GM19468 (cell line): ENCODE measurements at regions not wholly inside any gene's neighbourhood (a gene's known extent, or its start where the extent isn't known, plus 50 kb on each side); places are given as distances from the start of the nearest gene placed in this dataset.

Source experiments
- ATAC-seq: cut with Tn5 transposase; IDR thresholded peaks from one replicate; pipeline ENCODE4 v1.9.1; 2021; ENCODE audit warnings: mild to moderate bottlenecking, moderate library complexity, moderate number of reproducible peaks; ENCODE audit not compliant: unreplicated experiment; ENCODE audit errors: extremely low read depth

DNA sequence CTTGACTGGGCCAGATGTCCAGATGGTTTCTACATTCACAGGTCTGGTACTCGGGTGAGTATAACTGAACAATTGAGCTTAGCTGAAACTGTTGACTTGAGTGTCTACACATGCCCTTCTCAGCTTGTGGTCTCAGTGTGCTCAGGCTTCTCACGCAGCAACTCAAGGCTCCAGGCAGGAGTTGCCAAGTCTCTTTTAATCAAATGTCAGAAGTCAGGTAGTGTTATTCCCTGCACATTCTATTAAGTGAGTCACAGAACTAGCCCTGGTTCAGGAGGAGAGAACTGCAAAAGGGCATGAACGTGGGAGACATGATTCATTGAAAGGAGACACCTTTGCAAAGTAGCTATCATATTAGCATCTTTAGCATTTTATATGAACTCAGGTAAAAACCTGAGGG, 199.3 kb upstream of the ACTBL2 start:
- no peak for ATAC-seq

DNA sequence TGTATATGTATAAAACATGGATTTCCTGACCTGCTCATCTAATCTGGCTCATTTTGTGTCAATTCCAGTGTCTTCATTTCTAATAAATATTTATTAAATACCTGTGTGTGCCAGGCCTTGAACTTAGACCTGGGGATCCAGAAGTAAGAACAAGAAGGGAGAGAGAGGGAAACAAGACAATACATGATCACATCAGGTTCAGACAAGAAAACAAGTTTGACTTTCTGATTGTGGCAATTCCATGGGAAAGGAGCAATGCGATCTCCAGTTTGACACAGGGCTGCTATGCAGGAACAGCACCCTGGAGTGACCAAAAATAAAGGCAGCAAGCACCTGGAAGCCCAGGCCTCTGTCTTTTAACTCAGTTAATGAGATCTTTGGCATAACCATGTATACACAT, 198.1 kb upstream of the ACTBL2 start:
- ATAC-seq: no peak

DNA sequence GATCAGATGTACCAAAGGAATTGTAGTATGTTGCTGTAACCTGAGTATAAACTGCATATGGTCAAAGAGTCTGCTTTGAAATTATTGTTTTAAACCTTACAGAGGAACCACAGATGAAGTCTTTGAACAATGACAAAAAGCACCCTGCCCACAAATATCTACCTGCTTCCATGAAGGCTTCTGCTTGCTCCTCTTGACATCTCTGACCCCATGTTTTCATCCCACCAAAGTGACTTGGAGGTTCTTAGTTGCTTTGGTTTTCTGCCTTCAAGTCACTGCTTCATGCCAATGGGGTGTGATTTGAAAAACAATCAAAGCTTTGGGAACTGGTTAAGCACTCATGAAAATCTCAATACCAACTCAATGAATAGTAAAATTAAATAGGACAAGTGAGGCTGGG, 194.6 kb upstream of the ACTBL2 start:
- no peak for ATAC-seq

DNA sequence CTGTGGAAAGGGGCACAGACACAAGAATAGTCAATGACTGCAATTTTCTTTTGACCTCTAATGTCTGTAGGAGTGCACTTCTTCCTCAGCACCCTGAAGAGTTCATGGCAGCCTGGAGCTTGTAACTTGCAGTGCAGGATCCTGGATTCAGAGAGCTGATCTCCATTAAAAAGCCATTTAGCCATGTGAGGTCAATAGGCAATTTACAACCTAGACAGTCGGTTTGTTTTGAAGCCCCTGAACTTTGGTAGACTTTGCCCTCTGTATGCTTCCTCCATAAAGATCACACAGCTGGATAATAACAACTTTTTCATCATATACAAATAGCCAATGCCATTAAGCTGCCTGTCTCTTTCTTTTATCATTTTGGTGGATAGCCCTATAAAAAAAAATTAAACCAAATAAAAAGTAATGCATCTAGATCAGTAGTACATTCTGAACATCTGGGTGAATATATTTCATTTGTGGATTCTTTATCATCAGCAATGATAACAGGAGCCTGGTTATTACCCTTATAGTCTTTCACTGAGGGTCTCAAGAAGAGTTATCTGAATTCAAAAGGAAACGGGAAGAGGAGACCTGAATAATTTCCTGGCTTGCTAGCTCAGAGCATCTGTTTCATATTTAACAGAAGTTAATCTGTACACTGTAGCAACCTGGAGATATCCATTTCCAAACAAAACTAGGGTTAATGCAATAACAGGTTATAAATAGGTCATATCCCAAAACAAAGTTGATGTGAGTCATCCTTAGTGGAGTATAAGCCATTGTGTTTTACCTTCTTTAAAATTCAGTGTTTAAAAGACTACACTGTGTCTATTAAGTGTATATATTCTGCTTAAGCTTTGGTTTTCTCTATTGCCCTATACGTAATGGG, 193.8 kb upstream of the ACTBL2 start:
- ATAC-seq: no peak

DNA sequence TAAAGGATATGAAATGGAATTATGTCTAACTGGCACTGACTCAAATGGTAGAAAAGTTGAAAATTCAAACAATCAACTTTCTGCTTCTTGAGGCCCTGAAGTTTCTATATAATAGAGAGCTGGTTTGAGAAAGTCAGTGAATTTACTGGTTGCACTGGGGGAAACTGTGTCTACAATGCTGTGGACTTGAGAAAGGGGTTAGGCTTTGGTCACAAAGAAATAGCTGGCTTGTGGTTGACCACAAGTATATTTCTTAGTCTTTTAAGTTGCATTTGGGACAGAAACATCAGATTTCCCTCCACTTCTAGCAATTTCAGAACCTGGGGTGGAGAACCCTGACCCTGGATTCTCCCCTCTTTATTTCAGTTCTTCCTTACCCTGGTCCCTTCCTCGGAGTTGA, 192.6 kb upstream of the ACTBL2 start:
- no peak for ATAC-seq

DNA sequence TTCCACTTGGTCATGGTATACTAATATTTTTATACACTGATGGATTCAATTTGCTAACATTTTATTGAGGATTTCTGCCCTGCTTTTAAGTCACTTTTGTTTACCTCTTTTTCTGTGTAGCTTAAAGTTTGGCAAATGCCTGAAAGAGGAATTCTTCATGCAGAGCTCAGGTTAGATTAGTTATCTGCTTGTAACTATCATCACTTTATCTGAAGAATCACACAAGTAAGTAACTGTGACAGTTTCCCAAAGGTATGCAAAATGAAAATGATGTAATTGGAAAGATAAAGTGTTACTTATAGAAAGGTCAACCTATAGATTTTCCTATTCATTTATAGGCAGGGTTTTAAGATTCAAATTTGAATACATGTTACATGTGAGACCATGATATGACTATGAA, 188.8 kb upstream of the ACTBL2 start:
- no peak for ATAC-seq

DNA sequence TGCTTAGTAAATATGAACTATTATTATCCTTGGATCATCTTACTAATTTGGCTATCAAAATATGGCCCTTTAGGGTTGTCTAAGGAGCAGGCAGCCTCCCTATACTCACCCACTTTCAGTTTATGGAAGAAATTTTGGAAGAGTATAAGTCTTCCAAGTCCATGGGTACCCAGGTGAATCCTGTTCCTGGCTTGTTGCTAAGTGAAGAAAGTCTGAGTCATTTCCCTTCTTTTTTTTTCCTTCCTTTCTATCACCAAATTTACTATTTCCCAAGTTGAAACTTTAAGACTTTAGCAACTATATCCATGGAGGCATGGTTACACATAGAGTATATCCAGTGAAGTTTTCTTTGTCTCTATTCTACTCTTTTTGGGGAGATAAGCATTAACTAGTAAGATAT, 184.0 kb upstream of the ACTBL2 start:
- ATAC-seq: no peak

DNA sequence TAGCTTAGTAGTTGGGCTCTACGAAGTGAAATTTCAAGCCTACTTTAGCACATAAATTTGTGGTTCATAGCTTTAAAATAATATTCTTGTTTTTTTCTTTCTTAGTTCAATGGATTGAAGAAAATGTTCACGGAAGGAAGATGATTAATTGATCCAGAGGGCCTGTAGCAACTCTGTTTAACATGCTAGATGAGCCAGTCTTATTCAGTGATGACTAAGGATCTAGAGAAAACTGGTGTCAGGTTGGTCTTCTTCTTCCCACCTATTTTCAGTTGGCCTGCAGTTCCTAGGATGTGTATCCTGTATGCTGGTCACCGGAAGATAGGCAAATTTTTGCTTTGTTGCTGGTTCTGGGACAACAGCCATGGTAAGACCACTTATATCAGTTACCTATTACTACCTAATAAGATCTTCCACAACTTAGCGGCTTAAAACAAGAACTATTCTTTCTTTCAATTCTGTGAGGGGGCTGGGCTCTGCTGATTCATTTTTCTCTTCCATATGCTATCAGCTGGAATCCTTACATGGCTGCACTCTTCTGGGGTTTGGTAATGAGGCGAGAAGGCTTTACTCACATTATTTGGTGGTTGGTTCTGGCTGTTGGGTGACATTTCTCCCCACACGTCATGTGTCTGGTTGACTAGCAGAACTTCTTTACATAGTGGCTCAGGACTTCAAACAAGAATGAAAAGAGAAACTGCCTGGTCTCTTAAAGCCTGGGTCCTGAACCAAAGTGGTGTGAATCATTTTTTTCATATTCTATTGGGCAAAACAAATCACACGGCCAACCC, 182.7 kb upstream of the ACTBL2 start:
- ATAC-seq: no peak

DNA sequence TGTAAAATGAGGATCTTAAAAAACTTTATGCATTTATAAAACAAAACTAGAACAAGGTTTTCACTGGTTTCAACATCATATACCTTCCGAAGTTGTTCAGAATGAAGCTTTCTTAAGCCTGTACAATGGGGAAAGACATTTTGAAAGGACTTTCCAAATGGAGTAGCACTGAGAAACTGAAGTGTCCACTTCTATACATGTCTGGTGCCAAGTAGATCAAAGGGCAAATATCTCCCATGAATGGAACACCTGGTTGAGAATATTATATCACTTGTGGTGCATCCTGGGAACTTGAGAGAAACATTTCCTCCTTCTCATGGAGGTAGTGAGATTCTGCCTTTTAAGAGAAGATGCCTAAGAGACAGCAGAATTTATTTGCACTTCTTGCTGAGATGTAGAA, 182.1 kb upstream of the ACTBL2 start:
- ATAC-seq: no peak

DNA sequence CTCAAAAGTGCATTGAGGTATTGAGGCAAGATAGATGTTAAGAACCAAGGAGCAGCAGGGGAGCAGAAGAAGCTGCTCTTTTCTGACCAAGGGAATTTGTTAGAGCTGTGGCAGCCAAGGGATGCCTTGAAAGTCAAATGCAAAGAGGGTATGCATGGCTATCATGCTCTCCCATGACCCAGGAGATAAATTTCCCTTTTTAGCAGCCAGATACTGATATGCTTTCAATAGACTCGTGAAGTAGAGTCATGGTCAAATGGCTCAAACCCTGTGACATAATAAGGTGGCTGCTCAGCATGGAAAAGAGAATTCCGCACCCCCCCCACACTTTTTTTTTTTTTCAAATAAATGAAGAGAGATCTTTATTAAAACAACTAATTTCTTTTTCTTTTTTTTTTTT, 180.9 kb upstream of the ACTBL2 start:
- ATAC-seq: no peak

DNA sequence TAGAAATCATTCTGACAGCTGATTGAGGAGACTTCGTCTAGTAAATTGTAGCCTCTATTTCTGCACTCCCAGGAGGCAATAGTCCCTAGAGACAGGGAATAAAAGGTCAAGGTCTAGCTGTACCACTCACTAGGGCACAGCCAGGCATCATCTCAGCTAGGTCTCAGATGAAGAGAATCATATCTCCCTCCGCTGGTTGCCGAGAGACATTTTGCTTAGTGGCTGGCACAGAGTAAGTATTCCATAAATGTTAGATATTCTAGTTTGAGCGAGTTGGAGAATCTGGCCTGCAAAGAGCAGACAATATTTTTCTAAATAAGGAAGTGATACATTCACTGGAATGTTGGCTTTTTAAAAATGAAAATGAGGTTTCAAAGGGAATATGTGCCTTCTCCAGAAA, 180.4 kb upstream of the ACTBL2 start:
- no peak for ATAC-seq

DNA sequence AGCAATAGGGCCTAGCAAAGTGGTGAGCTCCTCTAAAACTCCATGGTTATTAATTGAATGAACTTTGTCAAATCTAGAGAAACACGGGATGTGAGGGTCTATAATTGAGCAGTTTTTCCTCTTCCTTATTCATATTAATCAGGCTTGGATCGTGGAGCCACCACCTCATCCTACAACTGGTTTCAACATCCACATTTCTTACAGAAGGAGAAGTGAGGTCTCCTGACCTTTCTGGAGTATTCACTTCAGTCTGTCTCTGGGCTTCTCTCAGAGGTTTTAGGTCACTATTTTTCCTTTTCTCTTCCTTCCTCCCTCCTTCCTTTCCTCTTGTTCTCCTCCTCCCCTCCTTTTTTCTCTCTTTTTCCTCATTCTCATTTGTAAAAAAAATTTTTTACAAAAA, 177.3 kb upstream of the ACTBL2 start:
- no peak for ATAC-seq

DNA sequence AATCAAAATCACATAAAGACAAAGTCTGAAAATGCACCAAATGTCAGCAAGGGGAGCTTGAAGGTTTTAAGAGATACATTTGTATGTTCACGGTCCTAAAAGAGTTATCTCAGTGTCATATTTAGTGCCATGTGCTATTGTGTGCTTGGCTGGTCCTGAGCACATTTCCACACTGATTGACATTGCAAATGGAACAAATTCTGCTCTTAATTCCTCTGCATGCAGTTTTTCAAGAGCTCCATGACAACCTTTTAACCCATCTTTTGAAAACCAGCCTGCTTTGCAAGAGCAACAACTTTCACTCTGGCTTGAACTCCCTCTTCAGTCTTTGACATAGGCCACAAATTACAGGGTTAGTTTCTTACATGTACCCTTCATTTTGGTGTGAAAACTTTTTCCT, 175.4 kb upstream of the ACTBL2 start:
- ATAC-seq: no peak

DNA sequence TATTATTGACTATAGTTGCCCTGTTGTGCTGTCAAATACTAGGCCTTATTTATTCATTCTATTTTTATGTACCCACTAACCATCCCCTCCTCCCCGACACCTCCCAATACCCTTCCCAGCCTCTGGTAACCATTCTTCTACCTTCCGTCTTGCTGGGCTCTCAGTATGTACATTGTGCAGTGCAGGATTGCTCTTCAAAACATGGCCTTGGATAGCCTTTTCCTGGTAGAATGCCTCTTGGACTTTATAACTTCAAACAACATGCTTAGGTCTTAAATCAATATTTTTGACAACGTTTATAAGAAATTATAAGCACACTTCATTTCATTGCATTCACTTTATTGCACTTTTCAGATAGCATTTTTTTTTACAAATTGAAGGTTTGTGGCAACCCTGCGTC, 172.6 kb upstream of the ACTBL2 start:
- no peak for ATAC-seq

DNA sequence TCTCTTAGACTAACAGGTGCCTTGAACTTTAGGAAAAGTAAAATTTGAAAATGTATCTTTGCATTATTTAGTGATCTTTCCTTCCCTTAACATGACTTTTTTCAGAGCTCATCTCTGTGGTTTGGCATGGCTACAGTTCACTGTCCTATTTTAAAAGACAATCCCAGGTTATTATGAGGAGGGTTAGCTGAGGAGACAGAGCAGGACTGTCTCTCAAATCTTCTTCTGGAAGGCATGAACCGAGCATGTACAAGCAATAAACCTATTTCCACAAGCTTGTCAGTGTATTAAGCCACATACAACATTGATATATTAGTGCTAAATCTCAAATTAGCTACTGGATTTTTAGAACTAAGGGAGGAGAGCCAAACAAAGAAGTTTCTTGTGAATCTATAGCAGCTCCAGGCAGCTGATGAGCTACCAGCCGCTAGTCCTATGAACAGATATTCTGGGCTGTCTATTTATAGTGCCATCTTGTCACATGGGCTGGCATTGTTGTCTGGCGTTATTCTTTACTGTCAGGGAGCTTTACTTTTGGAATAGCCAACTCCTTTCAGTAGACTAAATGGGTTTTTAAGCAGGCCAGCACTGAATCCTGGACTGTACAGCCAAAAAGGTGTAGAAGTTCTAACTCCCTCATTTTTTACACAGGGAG, 171.2 kb upstream of the ACTBL2 start:
- no peak for ATAC-seq

DNA sequence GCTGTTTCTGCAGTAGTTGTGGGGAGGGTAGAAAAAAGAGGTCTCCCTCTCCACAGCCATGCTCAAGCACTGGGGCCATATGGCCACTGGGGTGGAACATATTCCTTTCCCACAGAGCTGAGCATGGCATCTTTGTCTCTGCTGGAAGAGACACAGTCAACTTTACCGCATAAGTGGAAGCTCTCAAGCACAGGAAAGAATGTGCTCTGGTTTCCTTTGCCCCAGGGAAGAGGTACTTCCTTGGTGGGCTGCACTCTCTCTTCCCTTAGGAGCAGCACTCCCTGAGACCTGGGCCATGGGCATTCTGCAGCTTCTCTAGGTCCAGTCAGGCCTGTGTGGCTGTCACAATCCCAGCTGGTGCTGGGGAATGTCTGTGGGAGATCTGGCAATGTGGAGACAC, 168.5 kb upstream of the ACTBL2 start:
- no peak for ATAC-seq

DNA sequence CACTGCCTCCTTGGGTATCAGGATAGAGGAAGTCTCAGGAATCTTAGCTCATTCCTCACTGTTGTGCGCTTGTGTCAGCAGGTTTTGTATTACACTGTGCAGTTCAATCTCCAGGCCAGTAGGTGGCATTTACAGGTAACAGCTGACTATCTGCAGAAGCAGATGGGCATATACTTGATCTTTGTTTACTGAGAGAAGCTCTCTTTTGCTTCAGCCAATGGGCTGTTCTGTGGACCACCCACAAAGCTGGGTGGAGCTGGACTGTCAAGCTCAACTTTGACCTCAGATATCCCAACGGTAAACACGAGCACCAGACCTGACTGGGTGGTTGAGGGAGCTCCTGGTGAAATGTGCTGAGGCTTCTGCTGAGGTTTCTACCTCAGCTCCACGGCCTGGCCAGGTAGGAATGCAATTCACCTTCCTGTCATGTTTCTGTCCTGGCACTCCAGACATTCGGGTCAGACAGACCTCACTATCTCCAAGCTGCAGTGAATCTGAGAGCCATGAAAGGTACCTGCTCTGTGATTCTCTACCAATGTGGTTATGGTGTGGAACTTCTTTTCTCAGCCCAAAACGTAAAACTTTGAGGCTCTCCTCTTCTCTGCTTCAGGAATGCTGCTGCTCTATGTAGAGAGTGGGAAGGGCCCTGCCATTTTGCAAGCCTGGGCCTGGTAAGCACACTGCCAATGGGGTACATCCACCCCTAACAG, 167.9 kb upstream of the ACTBL2 start:
- ATAC-seq: peak; percentile 63

DNA sequence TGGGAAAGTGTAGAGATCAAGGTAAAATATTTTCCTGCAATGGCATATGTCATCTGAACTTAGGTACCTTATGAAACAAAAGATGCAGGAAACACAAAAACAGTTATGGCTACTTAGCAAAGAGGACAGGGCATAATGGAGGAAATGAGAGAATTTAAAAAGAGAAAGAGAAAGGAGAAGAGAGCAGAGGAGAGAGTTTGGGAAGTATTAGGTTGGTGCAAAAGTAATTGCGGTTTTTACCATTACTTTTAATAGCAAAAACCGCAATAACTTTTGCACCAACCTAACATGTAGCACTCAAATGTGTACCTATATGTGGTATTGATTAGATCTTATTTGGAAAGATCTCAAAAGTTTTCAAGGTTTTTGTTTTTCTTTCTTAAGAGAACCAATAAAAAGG, 160.1 kb upstream of the ACTBL2 start:
- ATAC-seq: no peak

DNA sequence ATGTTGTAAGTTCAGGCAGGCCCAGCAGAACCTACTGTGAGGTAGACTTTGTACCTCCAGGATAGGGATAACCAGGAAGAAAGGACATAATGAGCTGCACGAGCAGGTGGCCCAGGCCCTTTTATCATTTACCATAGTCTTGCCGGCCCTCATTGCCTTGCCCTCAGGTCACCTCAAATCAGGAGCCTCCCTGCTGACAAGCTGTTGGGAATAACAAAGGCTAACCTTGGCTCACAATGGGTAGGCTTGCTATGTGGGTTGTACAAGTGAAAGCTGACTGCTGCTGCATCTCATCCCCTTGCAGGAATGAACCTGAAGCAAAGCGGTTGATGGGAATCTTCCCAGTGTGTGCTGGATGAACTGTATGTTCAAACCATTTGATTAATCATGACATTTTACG, 159.5 kb upstream of the ACTBL2 start:
- ATAC-seq: no peak

DNA sequence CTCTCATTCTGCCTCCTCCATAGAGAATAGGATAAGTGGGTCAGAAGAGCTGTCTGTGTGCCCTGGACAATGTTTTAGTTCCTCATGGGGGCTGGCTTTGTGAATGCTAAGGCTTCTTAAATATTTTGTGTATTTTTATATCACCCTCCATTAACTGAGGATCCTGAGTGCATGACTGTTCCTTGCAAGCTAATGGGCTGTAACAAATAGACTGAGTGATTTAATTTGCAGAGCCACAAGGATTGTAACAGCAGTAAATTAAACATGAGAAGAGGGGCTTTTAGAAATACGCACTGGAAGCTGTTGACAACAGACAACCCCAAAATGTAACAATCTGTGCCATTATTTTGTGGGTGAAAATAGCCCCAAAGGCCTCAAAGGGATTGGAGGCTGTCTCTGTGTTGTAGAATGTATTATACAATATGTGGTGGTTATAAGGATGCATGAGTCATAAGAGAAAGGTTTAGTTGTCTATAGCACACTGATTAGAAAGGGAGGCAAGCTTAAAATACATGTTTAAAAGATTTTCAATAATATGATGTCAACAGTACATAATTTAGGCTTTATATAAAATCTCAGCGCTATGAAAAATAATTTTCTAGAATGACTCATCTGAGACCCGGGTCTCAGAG, 152.7 kb upstream of the ACTBL2 start:
- no peak for ATAC-seq
